Adrenal gland (tissue), 9 donors: ENCODE measurements at regions not wholly inside any gene's neighbourhood (a gene's known extent, or its start where the extent isn't known, plus 50 kb on each side); places are given as distances from the start of the nearest gene placed in this dataset.
"Not testable (repeated sequence)": the region's sequence is repeated elsewhere in the genome, so short reads cannot be mapped to it uniquely, and the experiment has no call there.

Experiments used
- DNase-seq, 7 donors: peaks; one replicate each; pipeline ENCODE4 v3.0.0-alpha.2; 2019 to 2020
- H3K27ac ChIP-seq, 5 donors: fragments of 200-600 bp; sonication (generic) in 4 of 5; 1 replicate in 3 of 5; 2 replicates in 2 of 5; pipeline versions ENCODE4 v1.5.1 to v1.8.0; 2016 to 2020; ENCODE audit warnings: mild to moderate bottlenecking in 1 of 5
- H3K27me3 ChIP-seq: fragments of 200-600 bp; 2 replicates; pipeline ENCODE4 v1.8.0; 2021
- H3K36me3 ChIP-seq, 2 donors: fragments of 200-600 bp; replicated peaks in 1 of 2; 1 replicate in 1 of 2; 2 replicates in 1 of 2; pipeline versions ENCODE4 v1.5.1 to v1.8.0; 2018 to 2022
- H3K4me1 ChIP-seq, 2 donors: fragments of 200-600 bp; replicated peaks in 1 of 2; 1 replicate in 1 of 2; 2 replicates in 1 of 2; pipeline versions ENCODE4 v1.5.1 to v1.8.0; 2018 to 2021
- H3K4me3 ChIP-seq, 4 donors: fragments of 200-600 bp; sonication (generic) in 3 of 4; one replicate each; pipeline ENCODE4 v1.5.1; 2016 to 2018
- H3K9me3 ChIP-seq, 3 donors: fragments of 200-600 bp; sonication (generic) in 1 of 3; replicated peaks in 1 of 3; 1 replicate in 2 of 3; 2 replicates in 1 of 3; pipeline versions ENCODE4 v1.5.1 to v1.8.0; 2016 to 2021
- POLR2A ChIP-seq, 2 donors: fragments of 450-650 bp; IDR thresholded peaks; one replicate each; pipeline ENCODE4 v1.6.1; 2017; ENCODE audit warnings: antibody characterized with exemption in 2 of 2, mild to moderate bottlenecking in 2 of 2, moderate library complexity in 1 of 2
- WGBS, 4 donors: extraction: QIAGEN DNeasy Blood & Tissue Kit in 2 of 4; methylation state at CpG; one replicate each; pipeline versions ENCODE4 v1.1.5 to v1.1.7; 2013 to 2017; 5-methylcytosine and 5-hydroxymethylcytosine counted together
- intact Hi-C, 2 donors: fragments of 100-400 bp; cut with DNase I; formaldehyde crosslinking; loops; one replicate each; pipeline versions ENCODE4 v1.14.1 to v1.15.0; 2022 to 2023
- TF ChIP-seq, protein P1 (sequence below), 6 experiments: fragments of 450-650 bp in 4 of 6; fragments of 200-600 bp in 2 of 6; sonication (generic) in 1 of 6; IDR thresholded peaks; 1 replicate in 5 of 6; 2 replicates in 1 of 6; pipeline versions ENCODE4 v1.5.1 to v1.8.0; 2016 to 2021; ENCODE audit warnings: antibody characterized with exemption in 6 of 6, mild to moderate bottlenecking in 2 of 6, moderate library complexity in 1 of 6
- donor health status: healthy with polysubstance abuse.
- donor health status: Bipolar disorder and iron deficiency.
- donor health status: DM: yes; HTN: yes; CAD: no.
- donor health status: DM: no; HTN: no; CAD: no.
- donor health status: DM: no; HTN: no; CAD: no.

DNA sequence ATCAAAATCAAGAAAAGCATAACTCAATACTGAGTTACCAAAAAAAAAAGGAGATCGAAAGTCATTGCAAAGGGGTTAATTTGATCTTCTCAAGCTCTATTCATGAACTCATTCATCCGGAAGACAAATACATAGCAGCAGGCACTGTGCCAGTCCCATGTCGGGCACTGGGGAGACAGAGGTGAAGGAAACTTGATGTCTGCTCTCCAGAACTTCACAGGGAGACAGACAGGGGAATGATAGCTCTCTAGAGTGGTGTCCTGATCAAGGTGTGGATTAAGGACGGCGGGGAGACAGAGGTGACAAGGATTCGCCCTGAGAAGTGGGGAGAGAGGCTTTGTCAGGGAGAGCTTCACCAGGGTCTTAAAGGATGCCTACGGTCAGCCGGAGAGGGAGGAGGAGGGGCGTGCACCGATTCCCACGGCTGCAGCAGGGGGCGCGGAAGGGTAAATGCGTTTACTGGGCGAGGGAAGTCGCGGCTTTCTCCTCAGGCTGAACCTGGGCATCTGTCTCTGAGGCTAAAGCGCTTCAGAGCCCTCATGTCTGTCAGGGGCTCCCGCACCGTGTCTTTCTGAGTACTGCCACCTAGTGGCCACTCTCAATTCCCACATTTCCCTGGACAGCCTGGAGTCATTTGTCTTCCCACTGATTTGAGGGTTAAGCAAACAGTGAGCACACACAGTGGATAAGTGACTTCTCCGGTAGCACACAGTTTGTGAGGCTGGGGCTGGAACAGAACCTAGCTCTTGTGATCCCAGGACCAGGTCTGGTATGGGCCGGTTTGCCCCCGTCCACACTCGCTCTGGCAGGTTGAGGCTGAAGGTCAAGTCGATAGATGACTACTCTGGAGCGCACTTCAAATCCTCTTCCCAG is 152.8 kb downstream of the TENT5C start:
- H3K27ac ChIP-seq: no peak overlapping the region
- no peaks in the 10 kb centered on the region for H3K9me3 ChIP-seq
- intact Hi-C loops: loop anchor here (5.0 kb wide), 3 partner anchors 151 to 246 kb away; partner anchors contain the start of gene TENT5C (in 1 of the 2)
- WGBS, 4 donors: 6 to 15% (median 10%) methylated on average over 18 to 26 of the region's 26 CpGs
- no peaks in the 10 kb centered on the region for H3K27me3 ChIP-seq
- H3K4me3 ChIP-seq: peak overlapping the region in 1 of 4 donors; percentile 49
- no peaks in the 10 kb centered on the region for H3K36me3 ChIP-seq
- H3K4me1 ChIP-seq: peaks cover 0 to 6% of the 10 kb centered on the region in 2 donors
- TF ChIP-seq, protein P1, sequence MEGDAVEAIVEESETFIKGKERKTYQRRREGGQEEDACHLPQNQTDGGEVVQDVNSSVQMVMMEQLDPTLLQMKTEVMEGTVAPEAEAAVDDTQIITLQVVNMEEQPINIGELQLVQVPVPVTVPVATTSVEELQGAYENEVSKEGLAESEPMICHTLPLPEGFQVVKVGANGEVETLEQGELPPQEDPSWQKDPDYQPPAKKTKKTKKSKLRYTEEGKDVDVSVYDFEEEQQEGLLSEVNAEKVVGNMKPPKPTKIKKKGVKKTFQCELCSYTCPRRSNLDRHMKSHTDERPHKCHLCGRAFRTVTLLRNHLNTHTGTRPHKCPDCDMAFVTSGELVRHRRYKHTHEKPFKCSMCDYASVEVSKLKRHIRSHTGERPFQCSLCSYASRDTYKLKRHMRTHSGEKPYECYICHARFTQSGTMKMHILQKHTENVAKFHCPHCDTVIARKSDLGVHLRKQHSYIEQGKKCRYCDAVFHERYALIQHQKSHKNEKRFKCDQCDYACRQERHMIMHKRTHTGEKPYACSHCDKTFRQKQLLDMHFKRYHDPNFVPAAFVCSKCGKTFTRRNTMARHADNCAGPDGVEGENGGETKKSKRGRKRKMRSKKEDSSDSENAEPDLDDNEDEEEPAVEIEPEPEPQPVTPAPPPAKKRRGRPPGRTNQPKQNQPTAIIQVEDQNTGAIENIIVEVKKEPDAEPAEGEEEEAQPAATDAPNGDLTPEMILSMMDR (IDR thresholded peaks at IDR 0.05): peak; percentile 80 to 92 (median 84)
- TF ChIP-seq POLR2A (IDR thresholded peaks at IDR 0.05): no peak
- DNase-seq: peak; percentile 71 to 91 (median 79)

DNA sequence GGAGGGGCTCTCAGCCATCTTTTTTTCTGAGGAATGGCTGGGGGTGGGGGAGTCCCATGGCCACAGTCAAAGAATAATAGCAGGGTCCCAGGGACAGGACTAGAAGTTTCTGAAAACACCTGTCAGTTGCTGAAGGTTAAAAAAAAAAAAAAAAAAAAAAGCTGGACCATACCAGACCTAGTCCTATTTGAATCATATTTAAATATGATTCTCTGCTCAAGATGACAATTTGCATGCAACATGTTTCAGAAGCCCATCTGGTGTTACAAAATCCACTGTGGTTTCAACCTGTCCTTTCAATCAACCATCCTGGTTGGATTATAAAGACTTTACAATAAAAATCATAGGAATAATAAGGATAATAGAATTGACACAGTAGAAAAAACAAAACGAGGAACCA is 153.7 kb downstream of the TENT5C start:
- H3K9me3 ChIP-seq: no peaks in the 10 kb centered on the region
- TF ChIP-seq, protein P1 (IDR thresholded peaks at IDR 0.05): no peak
- no peak for TF ChIP-seq POLR2A (IDR thresholded peaks at IDR 0.05)
- H3K36me3 ChIP-seq: no peaks in the 10 kb centered on the region
- no peaks in the 10 kb centered on the region for H3K27me3 ChIP-seq
- H3K27ac ChIP-seq: no peak overlapping the region
- intact Hi-C loops: loop anchor here (5.0 kb wide), 3 partner anchors 152 to 247 kb away; partner anchors contain the start of gene TENT5C (in 1 of the 2)
- DNase-seq: no peak
- WGBS, 4 donors: 44 to 73% (median 58%) methylated on average over 1 of the region's 1 CpG
- H3K4me3 ChIP-seq: no peak overlapping the region
- peaks cover 0 to 6% of the 10 kb centered on the region in 2 donors for H3K4me1 ChIP-seq

DNA sequence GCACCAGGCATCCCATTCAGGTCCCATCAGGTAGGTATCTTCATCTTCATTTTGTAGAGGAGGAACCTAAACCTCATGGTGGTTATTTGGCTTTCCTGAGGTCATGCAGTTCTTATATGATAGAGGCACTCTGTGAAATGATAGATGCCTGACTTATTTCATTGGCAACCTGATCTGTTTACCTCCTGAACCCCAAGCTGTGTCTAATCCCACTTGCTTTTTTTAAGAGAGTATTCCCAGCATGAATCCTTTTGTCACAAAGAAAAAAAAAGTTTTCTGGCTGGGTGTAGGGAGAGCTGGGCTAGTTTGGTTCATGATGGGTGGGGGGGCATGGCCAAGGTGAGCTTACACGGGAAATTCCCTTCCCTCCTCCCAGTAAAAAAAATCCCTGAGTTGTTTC is 154.2 kb downstream of the TENT5C start:
- no peak overlapping the region for H3K27ac ChIP-seq
- no peak for DNase-seq
- TF ChIP-seq POLR2A (IDR thresholded peaks at IDR 0.05): no peak
- TF ChIP-seq, protein P1 (IDR thresholded peaks at IDR 0.05): no peak
- 33 to 70% (median 44%) methylated on average over 1 of the region's 1 CpG for WGBS, 4 donors
- H3K27me3 ChIP-seq: no peaks in the 10 kb centered on the region
- H3K36me3 ChIP-seq: no peaks in the 10 kb centered on the region
- intact Hi-C loops: no loop called here
- no peak overlapping the region for H3K4me3 ChIP-seq
- no peaks in the 10 kb centered on the region for H3K9me3 ChIP-seq
- peaks cover 0 to 6% of the 10 kb centered on the region in 2 donors for H3K4me1 ChIP-seq

DNA sequence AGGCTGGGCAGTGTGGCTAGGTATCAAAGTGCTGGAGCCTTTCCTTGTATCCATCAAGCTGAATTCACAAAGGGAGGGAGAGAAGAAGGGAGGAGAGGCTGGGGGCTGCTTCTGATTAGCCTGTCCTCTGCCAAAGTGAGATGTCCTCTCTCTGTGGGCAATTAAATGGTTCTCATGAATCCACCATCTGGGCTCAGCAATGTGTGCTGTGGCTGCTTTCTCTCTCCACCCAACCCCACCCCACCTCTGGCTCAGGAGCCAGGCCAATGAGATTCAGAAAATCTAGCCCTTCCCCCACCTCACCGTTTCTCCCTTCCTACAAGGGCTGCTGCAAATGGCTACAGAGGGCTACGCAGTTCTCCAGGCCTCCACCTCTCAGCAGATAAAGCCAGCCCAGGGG is 154.6 kb downstream of the TENT5C start:
- no peaks in the 10 kb centered on the region for H3K27me3 ChIP-seq
- TF ChIP-seq POLR2A (IDR thresholded peaks at IDR 0.05): no peak
- TF ChIP-seq, protein P1 (IDR thresholded peaks at IDR 0.05): no peak

DNA sequence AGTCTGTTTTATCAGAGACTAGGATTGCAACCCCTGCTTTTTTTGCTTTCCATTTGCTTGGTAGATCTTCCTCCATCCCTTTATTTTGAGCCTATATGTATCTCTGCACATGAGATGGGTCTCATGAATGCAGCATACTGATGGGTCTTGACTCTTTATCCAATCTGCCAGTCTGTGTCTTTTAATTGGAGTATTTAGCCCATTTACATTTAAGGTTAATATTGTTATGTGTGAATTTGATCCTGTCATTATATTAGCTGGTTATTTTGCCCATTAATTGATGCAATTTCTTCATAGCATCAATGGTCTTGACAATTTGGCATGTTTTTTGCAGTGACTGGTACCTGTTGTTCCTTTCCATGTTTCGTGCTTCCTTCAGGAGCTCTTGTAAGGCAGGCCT is 161.7 kb downstream of the GDAP2 start:
- intact Hi-C loops, H3K36me3 ChIP-seq, DNase-seq, H3K4me1 ChIP-seq, H3K27ac ChIP-seq, H3K4me3 ChIP-seq, H3K27me3 ChIP-seq: not testable (repeated sequence)
- 57 to 81% (median 75%) methylated on average over 1 of the region's 1 CpG for WGBS, 4 donors
- H3K9me3 ChIP-seq: peaks cover 4 to 15% (median 6%) of the 10 kb centered on the region in 3 donors

More for the DNA sequence above, 154.6 kb downstream of the TENT5C start:
- no peaks in the 10 kb centered on the region for H3K36me3 ChIP-seq
- H3K27ac ChIP-seq: no peak overlapping the region
- no peaks in the 10 kb centered on the region for H3K9me3 ChIP-seq
- 69 to 79% (median 74%) methylated on average over 2 of the region's 2 CpGs for WGBS, 4 donors
- intact Hi-C loops: no loop called here
- no peak for DNase-seq
- no peak overlapping the region for H3K4me3 ChIP-seq
- H3K4me1 ChIP-seq: peaks cover 0 to 6% of the 10 kb centered on the region in 2 donors
